ENCODE measurements at regions not wholly inside any gene's neighbourhood (a gene's known extent, or its start where the extent isn't known, plus 50 kb on each side); places are given as distances from the start of the nearest gene placed in this dataset.

DNA sequence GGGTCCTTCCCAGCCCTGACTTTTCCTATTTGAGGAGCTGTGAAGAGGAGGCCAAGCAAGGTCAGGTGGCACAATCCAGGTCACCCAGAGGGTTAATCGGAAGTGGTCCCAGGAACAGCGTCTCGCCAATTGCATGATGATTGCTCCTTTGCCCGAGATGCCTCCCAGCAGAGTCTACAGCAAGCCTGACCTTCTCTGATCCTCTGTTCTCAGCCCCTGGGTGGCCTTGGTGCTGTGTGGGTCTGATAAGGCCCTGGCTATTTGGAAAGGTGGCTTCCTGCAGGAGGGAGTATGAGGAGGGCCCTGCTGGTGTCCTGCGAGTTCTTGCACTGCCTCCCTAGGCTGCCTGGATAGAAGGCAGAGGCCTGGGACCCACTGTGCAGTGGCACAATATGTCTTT lies 116.2 kb downstream of the FOXD2 start:
- DNase-seq (ENCODE audit: low spot score) = no peak

DNA sequence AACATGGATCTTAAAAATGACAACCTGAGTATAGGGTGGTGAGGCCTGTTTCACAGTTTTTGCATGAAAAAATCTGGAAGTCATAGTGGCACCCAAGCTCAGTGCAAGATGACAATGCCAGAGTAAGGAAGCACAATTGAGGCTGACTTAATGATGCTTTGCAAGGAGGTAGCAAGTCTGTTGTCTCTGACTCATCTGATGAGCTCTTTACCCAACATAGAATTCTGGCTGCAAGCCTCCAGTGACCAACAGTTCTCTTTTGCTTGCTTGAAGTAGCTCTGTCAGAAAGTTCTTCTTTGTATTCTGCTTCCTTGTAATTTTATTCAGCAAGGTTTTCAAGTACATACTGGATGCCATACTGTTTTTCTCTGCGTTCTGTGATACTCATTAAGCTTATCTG lies 117.1 kb downstream of the FOXD2 start:
- DNase-seq (ENCODE audit: low spot score) = no peak

DNA sequence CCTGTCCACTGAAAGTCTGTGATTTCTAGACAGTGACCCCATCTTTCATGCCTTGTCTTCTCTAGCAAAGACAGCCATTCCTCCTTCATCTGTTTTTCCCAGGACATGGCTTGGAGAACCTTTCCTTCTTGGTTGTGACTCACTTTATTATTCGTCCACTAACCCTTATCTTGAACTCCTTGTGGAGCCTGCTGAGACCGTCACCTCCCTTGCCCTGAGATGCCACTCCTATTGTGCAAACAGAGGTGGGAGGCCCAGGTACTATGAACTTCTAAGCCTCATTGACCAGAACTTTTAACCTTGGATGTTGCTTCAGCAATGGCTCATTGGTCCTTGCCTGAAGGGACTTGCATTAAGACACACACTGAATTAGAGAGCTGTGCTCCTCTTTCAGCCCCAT lies 117.5 kb downstream of the FOXD2 start:
- DNase-seq (ENCODE audit: low spot score) = no peak

DNA sequence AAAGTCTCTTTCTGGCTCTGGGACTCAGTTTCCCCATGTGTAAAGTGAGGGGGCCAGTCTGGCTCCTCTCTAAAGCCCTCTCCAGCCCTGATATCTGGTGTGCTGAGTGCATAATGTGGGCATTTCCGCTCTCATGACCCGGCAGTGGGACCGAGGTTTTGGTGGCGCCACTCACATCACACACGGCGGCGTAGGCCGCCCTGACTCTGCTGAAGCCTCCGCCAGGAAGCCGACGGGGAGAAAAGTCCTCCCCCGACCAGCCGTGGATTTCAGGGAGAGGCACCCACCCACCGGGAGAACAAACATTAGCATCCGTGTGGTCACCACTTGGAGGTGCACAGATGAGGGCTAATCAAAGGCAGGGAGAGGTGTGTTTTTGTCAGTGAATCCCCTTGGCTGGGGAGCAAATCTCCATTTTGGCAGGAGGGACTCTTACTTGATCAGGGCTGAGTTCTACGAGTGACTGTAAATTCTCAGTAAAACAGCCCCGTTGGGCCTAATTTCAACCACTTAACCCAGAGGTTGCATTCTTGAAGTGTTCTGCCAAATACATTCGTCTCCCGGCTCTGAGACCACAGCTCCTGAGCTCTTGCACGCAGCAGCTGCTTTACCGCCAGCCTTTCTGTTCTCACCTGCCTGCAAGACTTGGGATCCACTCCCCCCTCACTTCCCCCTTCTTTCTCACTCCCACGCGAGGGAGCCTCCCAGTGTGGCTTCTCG lies 118.2 kb downstream of the FOXD2 start:
- no peak for DNase-seq (ENCODE audit: low spot score)

GRCh38 chr1:47557066-47557465 lies 119.2 kb downstream of the FOXD2 start:
- no peak for DNase-seq (ENCODE audit: low spot score)

- DNase-seq (ENCODE audit: low spot score) = no peak
Observed at GRCh38 chr1:47558601-47559593, 121.1 kb downstream of the FOXD2 start.

DNA sequence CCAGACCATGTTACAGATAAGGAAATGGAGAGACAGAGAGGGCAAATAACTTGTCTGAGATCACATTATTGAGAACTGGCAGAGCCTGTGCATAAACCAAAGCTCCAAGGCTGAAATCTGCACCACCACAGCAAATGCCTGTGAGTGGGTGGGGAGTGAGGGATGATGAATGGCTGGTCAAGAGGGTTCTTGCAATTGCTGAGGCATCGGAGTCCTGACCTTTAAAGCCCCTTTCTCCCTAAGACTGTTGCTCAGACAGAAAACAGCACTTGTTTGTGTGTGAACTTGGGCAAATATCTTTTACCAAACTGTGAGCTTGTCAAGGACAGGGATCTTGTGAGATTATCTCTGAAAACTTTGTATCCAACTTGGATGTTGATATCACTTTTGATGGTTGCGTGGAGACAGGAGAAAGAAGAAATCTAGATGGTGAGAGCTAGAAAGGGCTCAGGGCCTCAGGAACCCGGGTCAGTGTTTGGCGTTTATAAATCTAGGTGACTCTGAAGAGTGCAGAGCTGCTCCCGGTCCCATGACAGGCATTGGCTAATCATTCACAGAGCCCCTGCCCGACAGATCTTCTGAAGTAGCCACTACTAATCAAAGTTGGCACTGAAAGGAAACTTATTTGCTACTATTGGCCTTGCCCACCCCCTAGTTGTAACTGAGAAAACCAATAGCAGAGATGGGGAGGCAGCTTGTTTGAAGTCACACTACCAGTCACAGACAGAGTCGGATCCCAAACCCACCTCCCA lies 122.3 kb downstream of the FOXD2 start:
- DNase-seq (ENCODE audit: low spot score) = no peak

- no peak for DNase-seq (ENCODE audit: low spot score)
Observed at GRCh38 chr1:47561523-47562007, 123.7 kb downstream of the FOXD2 start.

- DNase-seq (ENCODE audit: low spot score) = no peak
Observed at GRCh38 chr1:47562147-47562546, 124.3 kb downstream of the FOXD2 start.

DNA sequence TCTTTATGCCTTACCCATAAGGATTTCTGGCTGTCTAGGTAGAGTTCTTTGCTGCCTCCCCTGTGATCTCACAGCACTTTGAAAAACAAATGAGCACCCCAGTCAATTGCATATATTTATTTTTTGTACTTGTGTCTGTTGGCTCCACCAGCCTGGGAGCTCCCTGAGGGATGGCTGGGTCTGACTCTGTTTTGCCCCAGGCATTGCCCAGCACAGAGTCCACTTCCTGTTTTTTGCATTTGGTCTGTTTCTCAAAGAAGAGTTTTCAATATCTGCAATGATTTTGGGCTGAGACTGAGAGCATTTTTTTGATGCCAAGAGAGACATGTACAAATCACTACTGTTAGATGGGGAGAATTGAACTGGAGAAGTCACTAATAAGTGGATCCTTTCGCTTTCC lies 125.0 kb downstream of the FOXD2 start:
- DNase-seq (ENCODE audit: low spot score) = no peak

- DNase-seq (ENCODE audit: low spot score) = no peak
Observed at GRCh38 chr1:47563201-47563600, 125.4 kb downstream of the FOXD2 start.

DNA sequence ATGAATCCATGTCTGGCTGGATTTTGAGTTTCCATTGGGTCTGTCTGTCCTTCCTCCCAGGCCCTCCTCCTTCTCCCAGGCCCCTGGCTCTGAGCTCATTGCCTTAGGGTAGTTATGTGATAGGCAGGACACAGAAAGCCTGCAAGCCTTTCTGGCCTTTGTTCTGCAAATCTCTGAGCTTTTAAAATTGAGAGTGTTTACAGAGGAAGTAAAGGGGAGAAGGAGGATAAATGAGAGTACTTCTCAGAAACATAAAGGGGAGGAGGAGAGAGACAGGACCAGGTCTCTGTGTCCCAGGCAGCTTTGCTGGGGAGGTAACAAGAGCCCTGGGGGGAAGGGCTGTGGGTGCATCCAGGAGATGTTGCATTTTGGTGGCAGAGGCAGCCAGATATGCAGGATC lies 126.7 kb downstream of the FOXD2 start:
- no peak for DNase-seq (ENCODE audit: low spot score)

GRCh38 chr1:47565092-47565491 lies 127.2 kb downstream of the FOXD2 start:
- no peak for DNase-seq (ENCODE audit: low spot score)

DNA sequence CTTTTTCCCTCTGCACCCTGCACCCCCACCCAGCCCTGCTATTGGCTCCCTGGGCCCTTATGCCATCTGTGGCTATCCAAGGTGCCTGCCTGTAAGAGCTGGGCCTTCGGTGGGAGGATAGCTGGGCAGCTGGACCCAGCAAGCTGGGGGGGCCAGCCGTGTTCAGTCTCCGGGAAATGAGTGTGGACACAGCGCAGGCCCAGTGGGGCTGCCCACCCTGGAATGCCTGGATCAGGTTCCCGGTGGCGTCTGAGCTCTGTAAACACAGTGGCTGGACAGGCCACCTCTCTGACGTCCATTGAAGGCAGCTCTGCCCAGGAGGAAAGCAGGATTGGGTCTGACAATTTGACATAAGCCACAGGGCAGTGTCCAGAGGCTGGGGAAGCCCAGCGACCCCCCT lies 127.8 kb downstream of the FOXD2 start:
- DNase-seq (ENCODE audit: low spot score) = no peak

GRCh38 chr1:47568763-47569162 lies 130.9 kb downstream of the FOXD2 start:
- no peak for DNase-seq (ENCODE audit: low spot score)

- no peak for DNase-seq (ENCODE audit: low spot score)
Observed at GRCh38 chr1:47569261-47569660, 131.4 kb downstream of the FOXD2 start.

- DNase-seq (ENCODE audit: low spot score) = peak; percentile 9
Observed at GRCh38 chr1:47569681-47570470, 132.0 kb downstream of the FOXD2 start.

DNA sequence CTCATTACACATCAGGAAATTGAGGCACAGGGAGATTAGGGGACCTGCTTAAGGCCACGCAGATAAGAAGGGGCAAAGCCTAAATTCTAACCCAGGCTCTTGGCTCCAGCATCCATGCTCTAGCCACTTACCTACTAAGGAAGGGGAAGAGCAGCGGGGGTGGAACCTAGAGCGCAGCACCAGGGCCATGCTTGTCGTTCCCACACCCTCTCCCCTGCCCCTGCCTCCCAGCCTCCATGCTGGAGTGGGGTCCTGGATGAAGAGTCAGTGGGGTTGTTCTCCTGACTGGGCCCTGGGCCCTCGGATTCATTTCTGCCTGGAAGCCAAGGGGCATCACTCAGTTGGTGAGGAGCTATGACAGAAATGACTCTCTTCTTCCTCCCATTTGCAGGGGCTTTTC lies 133.3 kb downstream of the FOXD2 start:
- no peak for DNase-seq (ENCODE audit: low spot score)

DNA sequence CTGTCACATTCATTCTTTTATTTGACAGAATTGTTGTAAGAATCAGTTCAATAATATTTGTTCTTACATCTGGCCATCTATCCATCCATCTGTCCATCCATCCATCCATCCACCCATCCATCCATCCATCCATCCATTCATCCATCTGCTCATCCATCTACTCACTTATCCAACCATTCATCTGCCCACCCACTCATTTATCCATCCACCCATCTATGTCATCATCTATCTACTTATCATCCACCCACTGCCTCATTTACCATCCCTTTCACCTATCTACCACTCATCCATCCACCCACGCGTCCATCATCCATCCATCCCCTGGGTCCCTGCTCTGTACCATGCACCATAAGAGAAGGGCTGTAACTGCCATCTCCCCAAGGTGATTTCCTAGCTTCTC lies 134.1 kb downstream of the FOXD2 start:
- DNase-seq (ENCODE audit: low spot score) = no peak

GRCh38 chr1:47572731-47573430 lies 135.0 kb downstream of the FOXD2 start:
- DNase-seq (ENCODE audit: low spot score) = peak; percentile 21
